ENCODE measurements at regions not wholly inside any gene's neighbourhood (a gene's known extent, or its start where the extent isn't known, plus 50 kb on each side); places are given as distances from the start of the nearest gene placed in this dataset.
"Not testable (repeated sequence)": the region's sequence is repeated elsewhere in the genome, so short reads cannot be mapped to it uniquely, and the experiment has no call there.

DNA sequence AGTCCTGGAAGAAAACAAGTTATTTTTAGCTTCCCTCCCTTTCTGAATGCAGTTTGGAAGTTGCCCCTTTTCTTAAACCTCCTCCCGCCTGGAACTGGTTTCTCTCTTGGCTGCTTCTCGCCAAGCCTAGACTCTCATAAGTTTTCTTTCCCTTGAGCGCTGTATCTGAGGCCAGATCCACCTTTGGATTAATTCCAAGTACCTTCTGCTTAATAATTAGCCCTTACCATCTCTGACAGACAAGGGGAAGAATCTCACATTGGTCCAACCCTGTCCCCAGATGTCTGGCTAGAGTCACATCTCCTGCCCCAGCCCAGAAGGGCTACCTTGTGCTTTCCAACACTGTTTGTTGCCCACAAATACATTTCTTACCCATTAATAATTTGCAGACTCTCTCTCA lies 161.8 kb upstream of the RGS6 start:
- no peak overlapping the region for H3K4me2 ChIP-seq (ENCODE audit: insufficient read depth, low read length)
- H3K4me3 ChIP-seq = no peak overlapping the region
- intact Hi-C loops (cut with micrococcal nuclease) = no loop called here
- POLR2A ChIA-PET = no interaction called here
- FAIRE-seq (no peak), DNase-seq (ENCODE audit: extremely low read depth in 1 of 4, low spot score in 3 of 4) (no peak), ATAC-seq (no peak)
- H3K4me1 ChIP-seq (replicated peaks in 1 of 2; ENCODE audit: control insufficient read depth in 2 of 2, insufficient read depth in 2 of 2, low read length in 2 of 2) = no peaks in the 10 kb centered on the region
- in situ Hi-C loops (cut with MboI) = no loop called here
- BruUV-seq (replicated peaks) = no TSS peak
- no peaks in the 10 kb centered on the region for H3K79me2 ChIP-seq (ENCODE audit: control insufficient read depth, insufficient read depth, low read length)
- no peak overlapping the region for H3K9ac ChIP-seq (ENCODE audit: insufficient read depth in 1 of 2, low read depth in 2 of 2, low read length in 2 of 2)
- no peaks in the 10 kb centered on the region for H4K20me1 ChIP-seq (replicated peaks; ENCODE audit: control insufficient read depth, insufficient read depth, low read length)
- CTCF ChIA-PET (ENCODE audit: low intra/inter-chr PET ratio) = interaction anchor here (0.7 kb wide), 1 partner anchor 1070 kb away, joined by 3 read pairs; no protein-coding TSS in a partner anchor
- H2AFZ ChIP-seq (ENCODE audit: low read depth, low read length) = no peak overlapping the region
- TF ChIP-seq MIER1 (IDR thresholded peaks at IDR 0.05; ENCODE audit: low read depth) = no peak
- TF ChIP-seq SMAD2 (IDR thresholded peaks at IDR 0.05; ENCODE audit: low read depth, low read length) = no peak
- no peak for TF ChIP-seq PHF21A (IDR thresholded peaks at IDR 0.05; ENCODE audit: borderline replicate concordance, low read depth)
- no peak for TF ChIP-seq JUNB (CRISPR knock-in tag; conservative IDR thresholded peaks at IDR 0.05)
- TF ChIP-seq ZNF740 (CRISPR knock-in tag; IDR thresholded peaks at IDR 0.05) = no peak
- no peak for TF ChIP-seq ZNF740 (tag; IDR thresholded peaks at IDR 0.05)
- no peak for TF ChIP-seq CBX5 (IDR thresholded peaks at IDR 0.05; ENCODE audit: borderline replicate concordance, low read depth)
- no peak for TF ChIP-seq ZNF444 (CRISPR knock-in tag; IDR thresholded peaks at IDR 0.05)
- no peak for TF ChIP-seq SNRNP70 (optimal IDR thresholded peaks at IDR 0.05; ENCODE audit: low read depth, low read length)
- no peak for TF ChIP-seq KDM4B (IDR thresholded peaks at IDR 0.05; ENCODE audit: borderline replicate concordance in 2 of 2, low read depth in 1 of 2)
- no peaks in the 10 kb centered on the region for H3K36me3 ChIP-seq (ENCODE audit: control insufficient read depth, insufficient read depth, low read length)
- H3K27me3 ChIP-seq (ENCODE audit: control insufficient read depth in 2 of 2, insufficient read depth in 2 of 2, low read length in 2 of 2) = no peaks in the 10 kb centered on the region
- WGBS (ENCODE audit: insufficient coverage, low coverage, missing lambda C conversion rate) = 0% methylated on average over 2 of the region's 3 CpGs
- H3K27ac ChIP-seq (ENCODE audit: extremely low read depth, low read depth, low read length) = no peak overlapping the region
- H3K9me1 ChIP-seq (ENCODE audit: control insufficient read depth, insufficient read depth, low read length) = no peaks in the 10 kb centered on the region
- H3K9me3 ChIP-seq (replicated peaks; ENCODE audit: control insufficient read depth, insufficient read depth, low read depth, low read length) = no peaks in the 10 kb centered on the region

GRCh38 chr14:71771421-71771820 lies 160.8 kb upstream of the RGS6 start:
- H3K27ac ChIP-seq (ENCODE audit: extremely low read depth, low read depth, low read length); H3K9me1 ChIP-seq (ENCODE audit: control insufficient read depth, insufficient read depth, low read length); H4K20me1 ChIP-seq (replicated peaks; ENCODE audit: control insufficient read depth, insufficient read depth, low read length); H3K79me2 ChIP-seq (ENCODE audit: control insufficient read depth, insufficient read depth, low read length); H3K4me2 ChIP-seq (ENCODE audit: insufficient read depth, low read length); H3K27me3 ChIP-seq (ENCODE audit: control insufficient read depth in 2 of 2, insufficient read depth in 2 of 2, low read length in 2 of 2); ATAC-seq; POLR2A ChIA-PET; H3K4me1 ChIP-seq (replicated peaks in 1 of 2; ENCODE audit: control insufficient read depth in 2 of 2, insufficient read depth in 2 of 2, low read length in 2 of 2); DNase-seq (ENCODE audit: extremely low read depth in 1 of 4, low spot score in 3 of 4); H3K9me3 ChIP-seq (replicated peaks; ENCODE audit: control insufficient read depth, insufficient read depth, low read depth, low read length); H3K4me3 ChIP-seq; intact Hi-C loops (cut with micrococcal nuclease); in situ Hi-C loops (cut with MboI); H2AFZ ChIP-seq (ENCODE audit: low read depth, low read length); FAIRE-seq; H3K9ac ChIP-seq (ENCODE audit: insufficient read depth in 1 of 2, low read depth in 2 of 2, low read length in 2 of 2); BruUV-seq (replicated peaks); H3K36me3 ChIP-seq (ENCODE audit: control insufficient read depth, insufficient read depth, low read length): not testable (repeated sequence)
- 0% methylated on average over 3 of the region's 4 CpGs for WGBS (ENCODE audit: insufficient coverage, low coverage, missing lambda C conversion rate)
- CTCF ChIA-PET (ENCODE audit: low intra/inter-chr PET ratio) = interaction anchor here (0.7 kb wide), 1 partner anchor 1071 kb away, joined by 3 read pairs; no protein-coding TSS in a partner anchor

DNA sequence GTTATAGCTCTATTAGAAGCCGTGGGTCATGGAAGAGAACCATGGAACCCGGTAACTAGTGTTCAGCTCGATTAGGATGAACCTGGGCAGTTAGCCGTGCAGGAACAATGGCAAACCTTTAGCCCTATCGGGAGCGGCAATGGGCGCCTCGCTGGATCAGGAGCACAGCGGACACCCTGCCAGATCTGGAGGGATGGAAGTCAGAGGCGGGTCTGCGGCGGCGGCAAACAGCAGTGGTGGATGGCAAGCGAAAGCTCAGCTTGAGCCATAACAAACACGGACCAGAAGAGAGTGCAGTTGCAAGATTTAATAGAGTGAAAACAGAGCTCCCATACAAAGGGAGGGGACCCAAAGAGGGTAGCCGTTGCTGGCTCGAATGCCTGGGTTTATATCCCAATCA lies 160.2 kb upstream of the RGS6 start:
- H4K20me1 ChIP-seq (replicated peaks; ENCODE audit: control insufficient read depth, insufficient read depth, low read length); H3K4me1 ChIP-seq (replicated peaks in 1 of 2; ENCODE audit: control insufficient read depth in 2 of 2, insufficient read depth in 2 of 2, low read length in 2 of 2); H3K79me2 ChIP-seq (ENCODE audit: control insufficient read depth, insufficient read depth, low read length); FAIRE-seq; H3K4me2 ChIP-seq (ENCODE audit: insufficient read depth, low read length); H3K27ac ChIP-seq (ENCODE audit: extremely low read depth, low read depth, low read length); H3K27me3 ChIP-seq (ENCODE audit: control insufficient read depth in 2 of 2, insufficient read depth in 2 of 2, low read length in 2 of 2); H3K9me1 ChIP-seq (ENCODE audit: control insufficient read depth, insufficient read depth, low read length); in situ Hi-C loops (cut with MboI); intact Hi-C loops (cut with micrococcal nuclease); H2AFZ ChIP-seq (ENCODE audit: low read depth, low read length); DNase-seq (ENCODE audit: extremely low read depth in 1 of 4, low spot score in 3 of 4); H3K36me3 ChIP-seq (ENCODE audit: control insufficient read depth, insufficient read depth, low read length); ATAC-seq; H3K9me3 ChIP-seq (replicated peaks; ENCODE audit: control insufficient read depth, insufficient read depth, low read depth, low read length); CTCF ChIA-PET (ENCODE audit: low intra/inter-chr PET ratio); BruUV-seq (replicated peaks); H3K9ac ChIP-seq (ENCODE audit: insufficient read depth in 1 of 2, low read depth in 2 of 2, low read length in 2 of 2); H3K4me3 ChIP-seq: not testable (repeated sequence)
- POLR2A ChIA-PET = interaction anchor here (0.7 kb wide), 1 partner anchor 640 kb away, joined by 3 read pairs; no protein-coding TSS in a partner anchor
- WGBS (ENCODE audit: insufficient coverage, low coverage, missing lambda C conversion rate) = 1% methylated on average over 8 of the region's 17 CpGs

Data from K562 (cell line).